ENCODE measurements at regions not wholly inside any gene's neighbourhood (a gene's known extent, or its start where the extent isn't known, plus 50 kb on each side); places are given as distances from the start of the nearest gene placed in this dataset.

DNA sequence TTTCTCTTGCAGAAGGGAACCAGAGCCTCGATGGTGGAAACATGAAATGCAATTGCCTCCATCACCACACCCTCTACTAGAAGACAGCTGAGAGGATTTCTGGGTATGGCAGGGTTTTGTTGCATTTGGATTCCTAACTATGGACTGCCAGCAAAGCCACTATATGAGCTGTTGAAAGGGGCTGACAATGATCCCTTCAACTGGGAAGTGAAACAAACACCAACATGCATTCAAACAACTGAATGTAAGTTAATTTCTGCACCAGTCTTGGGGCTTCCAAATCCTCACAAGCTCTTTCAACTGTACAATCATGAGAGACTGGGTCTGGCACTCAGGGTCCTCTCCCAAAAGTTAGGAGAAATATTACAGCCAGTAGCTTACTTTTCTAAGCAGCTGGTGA lies 116.7 kb upstream of the PLCL2 start:
- Histone ChIP-seq H2BK15ac (ENCODE audit: low read depth, low read length) (no peak overlapping the region), H3K36me3 (ENCODE audit: control insufficient read depth, insufficient read depth, low read length) (no peaks in the 10 kb centered on the region), H2AK5ac (ENCODE audit: low read depth, low read length) (no peak overlapping the region), H3K9me3 (ENCODE audit: control insufficient read depth, insufficient read depth, low read length) (no peaks in the 10 kb centered on the region), H3K4me1 (ENCODE audit: control insufficient read depth, insufficient read depth, low read length) (no peaks in the 10 kb centered on the region), H3K56ac (ENCODE audit: extremely low read depth, insufficient read depth, low read length) (no peak overlapping the region), H3K4me2 (ENCODE audit: low read depth, low read length) (no peak overlapping the region), H3K14ac (replicated peaks; ENCODE audit: low read depth, low read length) (no peak overlapping the region), H3K4me3 (ENCODE audit: insufficient read depth, low read depth, low read length) (no peak overlapping the region), H2BK20ac (ENCODE audit: low read depth, low read length) (no peak overlapping the region), H2BK5ac (ENCODE audit: low read depth, low read length, poor library complexity, severe bottlenecking) (no peak overlapping the region), H4K20me1 (ENCODE audit: insufficient read depth, low read length) (no peaks in the 10 kb centered on the region), H4K91ac (ENCODE audit: insufficient read depth, low read depth, low read length) (no peak overlapping the region), H3K79me1 (ENCODE audit: low read depth in 1 of 2, low read length in 2 of 2) (no peaks in the 10 kb centered on the region), H3K27me3 (ENCODE audit: control insufficient read depth, insufficient read depth, low read length) (peaks cover 1% of the 10 kb centered on the region), H2AK9ac (replicated peaks; ENCODE audit: low read depth, low read length, poor library complexity) (no peak overlapping the region), H2BK120ac (ENCODE audit: low read depth, low read length) (no peak overlapping the region), H3K9ac (ENCODE audit: low read depth, low read length) (no peak overlapping the region), H3K9me1 (ENCODE audit: insufficient read depth, low read length) (no peaks in the 10 kb centered on the region), H3K27ac (ENCODE audit: insufficient read depth, low read length) (no peak overlapping the region), H4K5ac (ENCODE audit: low read depth, low read length) (no peak overlapping the region), H3K4ac (ENCODE audit: low read depth, low read length) (no peak overlapping the region), H2AFZ (replicated peaks; ENCODE audit: low read length, poor library complexity) (no peak overlapping the region), H4K8ac (ENCODE audit: low read depth in 2 of 2, low read length in 2 of 2) (no peak overlapping the region), H3K23ac (ENCODE audit: low read depth, low read length) (no peak overlapping the region), H3K18ac (ENCODE audit: low read depth, low read length) (no peak overlapping the region)
- no peak for DNase-seq
- in situ Hi-C loops (cut with MboI; ENCODE audit: low sequenced_read_pairs) (no loop called here), intact Hi-C loops (cut with micrococcal nuclease) (no loop called here), dilution Hi-C loops (cut with HindIII; ENCODE audit: low sequenced_read_pairs, unreplicated experiment) (no loop called here)
- POLR2A ChIA-PET (ENCODE audit: unreplicated experiment) = no interaction called here
- CTCF ChIA-PET = no interaction called here
- BruUV-seq (replicated peaks) = no TSS peak
- TF ChIP-seq MAZ (IDR thresholded peaks at IDR 0.05; ENCODE audit: borderline replicate concordance, low read depth, low read length) = no peak
- TF ChIP-seq BHLHE40 (IDR thresholded peaks at IDR 0.05; ENCODE audit: low read depth, low read length) = no peak
- TF ChIP-seq RFX5 (IDR thresholded peaks at IDR 0.05; ENCODE audit: low read depth, low read length) = no peak
- TF ChIP-seq FOS (IDR thresholded peaks at IDR 0.05; ENCODE audit: low read depth, low read length) = no peak
- TF ChIP-seq, protein P1, sequence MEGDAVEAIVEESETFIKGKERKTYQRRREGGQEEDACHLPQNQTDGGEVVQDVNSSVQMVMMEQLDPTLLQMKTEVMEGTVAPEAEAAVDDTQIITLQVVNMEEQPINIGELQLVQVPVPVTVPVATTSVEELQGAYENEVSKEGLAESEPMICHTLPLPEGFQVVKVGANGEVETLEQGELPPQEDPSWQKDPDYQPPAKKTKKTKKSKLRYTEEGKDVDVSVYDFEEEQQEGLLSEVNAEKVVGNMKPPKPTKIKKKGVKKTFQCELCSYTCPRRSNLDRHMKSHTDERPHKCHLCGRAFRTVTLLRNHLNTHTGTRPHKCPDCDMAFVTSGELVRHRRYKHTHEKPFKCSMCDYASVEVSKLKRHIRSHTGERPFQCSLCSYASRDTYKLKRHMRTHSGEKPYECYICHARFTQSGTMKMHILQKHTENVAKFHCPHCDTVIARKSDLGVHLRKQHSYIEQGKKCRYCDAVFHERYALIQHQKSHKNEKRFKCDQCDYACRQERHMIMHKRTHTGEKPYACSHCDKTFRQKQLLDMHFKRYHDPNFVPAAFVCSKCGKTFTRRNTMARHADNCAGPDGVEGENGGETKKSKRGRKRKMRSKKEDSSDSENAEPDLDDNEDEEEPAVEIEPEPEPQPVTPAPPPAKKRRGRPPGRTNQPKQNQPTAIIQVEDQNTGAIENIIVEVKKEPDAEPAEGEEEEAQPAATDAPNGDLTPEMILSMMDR (conservative IDR thresholded peaks at IDR 0.05; ENCODE audit: low read depth, low read length) = no peak
- no peak for TF ChIP-seq ELK1 (IDR thresholded peaks at IDR 0.05; ENCODE audit: borderline replicate concordance, low read depth, low read length)
- no peak for TF ChIP-seq MXI1 (IDR thresholded peaks at IDR 0.05; ENCODE audit: borderline replicate concordance, low read depth, low read length)
- ATAC-seq (ENCODE audit: low read depth) = no peak
- no CpG with 5 or more reads among the region's 1 CpG for WGBS, 2 experiments (ENCODE audit: extremely low coverage in 2 of 2, insufficient read length in 1 of 2)

All from IMR-90 (cell line).